GM23338 (cell line): ENCODE measurements at regions not wholly inside any gene's neighbourhood (a gene's known extent, or its start where the extent isn't known, plus 50 kb on each side); places are given as distances from the start of the nearest gene placed in this dataset.

Experiments used
- ATAC-seq: fragments of 200-7000 bp; cut with Tn5 transposase; 3 replicates; pipeline ENCODE4 v1.9.1; 2020
- DNase-seq: peaks from one replicate; pipeline ENCODE4 v3.0.0-alpha.2; 2015; ENCODE audit warnings: low spot score
- H2AFZ ChIP-seq: fragments of 200-600 bp; sonication (generic); 2 replicates; pipeline ENCODE4 v1.8.0; 2016; ENCODE audit warnings: antibody characterized with exemption, mild to moderate bottlenecking, moderate library complexity
- H3F3A ChIP-seq: fragments of 200-600 bp; sonication (generic); replicated peaks from 2 replicates; pipeline ENCODE4 v1.8.0; 2017; ENCODE audit warnings: antibody characterized with exemption, mixed run types, low read depth
- H3K27ac ChIP-seq: fragments of 200-600 bp; sonication (generic); 2 replicates; pipeline ENCODE4 v1.6.1; 2016; ENCODE audit warnings: low read depth
- H3K27me3 ChIP-seq: fragments of 200-600 bp; sonication (generic); 2 replicates; pipeline ENCODE4 v1.8.0; 2016; ENCODE audit warnings: mild to moderate bottlenecking, mixed run types, moderate library complexity; ENCODE audit not compliant: insufficient read depth
- H3K36me3 ChIP-seq: fragments of 200-600 bp; sonication (generic); 2 replicates; pipeline ENCODE4 v1.8.0; 2016; ENCODE audit warnings: mild to moderate bottlenecking; ENCODE audit not compliant: insufficient read depth
- H3K4me1 ChIP-seq: fragments of 200-600 bp; sonication (generic); 2 replicates; pipeline ENCODE4 v1.8.0; 2016; ENCODE audit warnings: mild to moderate bottlenecking, moderate library complexity; ENCODE audit not compliant: insufficient read depth
- H3K4me2 ChIP-seq: fragments of 200-600 bp; sonication (generic); 2 replicates; pipeline ENCODE4 v1.7.1; 2017; ENCODE audit warnings: mixed run types
- H3K4me3 ChIP-seq: fragments of 200-600 bp; sonication (generic); 2 replicates; pipeline ENCODE4 v1.6.1; 2016; ENCODE audit warnings: mixed run types
- H3K79me2 ChIP-seq: fragments of 200-600 bp; sonication (generic); replicated peaks from 2 replicates; pipeline ENCODE4 v1.8.0; 2017; ENCODE audit warnings: mild to moderate bottlenecking; ENCODE audit not compliant: insufficient read depth
- H3K9me2 ChIP-seq: fragments of 200-600 bp; sonication (generic); 2 replicates; pipeline ENCODE4 v1.8.0; 2017; ENCODE audit not compliant: insufficient read depth
- H4K20me1 ChIP-seq: fragments of 200-600 bp; sonication (generic); replicated peaks from 2 replicates; pipeline ENCODE4 v1.8.0; 2017; ENCODE audit warnings: mild to moderate bottlenecking; ENCODE audit not compliant: insufficient read depth
- H3K27ac Mint-ChIP-seq: 2 replicates; pipeline ENCODE4 v1.8.0; 2020; ENCODE audit warnings: inconsistent platforms, mild to moderate bottlenecking, moderate library complexity, mixed read lengths
- H3K27me3 Mint-ChIP-seq: 3 replicates; pipeline ENCODE4 v1.8.0; 2022; ENCODE audit warnings: low read depth, mild to moderate bottlenecking, moderate library complexity, mixed read lengths, inconsistent platforms; ENCODE audit not compliant: insufficient read depth, poor library complexity
- H3K36me3 Mint-ChIP-seq: 3 replicates; pipeline ENCODE4 v1.8.0; 2021; ENCODE audit warnings: low read depth, mild to moderate bottlenecking, inconsistent platforms, moderate library complexity, mixed read lengths
- H3K4me1 Mint-ChIP-seq: 3 replicates; pipeline ENCODE4 v1.8.0; 2020; ENCODE audit warnings: mild to moderate bottlenecking, inconsistent platforms, mixed read lengths
- H3K4me3 Mint-ChIP-seq: 3 replicates; pipeline ENCODE4 v1.8.0; 2021; ENCODE audit warnings: moderate library complexity, mild to moderate bottlenecking, inconsistent platforms, mixed read lengths
- H3K9me3 Mint-ChIP-seq: 3 replicates; pipeline ENCODE4 v1.8.0; 2020; ENCODE audit warnings: moderate library complexity, mild to moderate bottlenecking, inconsistent platforms, mixed read lengths
- CREB1 ChIP-seq: fragments of 250-450 bp; sonication (Bioruptor Pico); IDR thresholded peaks from 2 replicates; pipeline ENCODE4 v1.5.0; 2020; ENCODE audit warnings: low read depth, mild to moderate bottlenecking, moderate library complexity
- EZH2 ChIP-seq: fragments of 200-600 bp; sonication (generic); IDR thresholded peaks from one replicate; pipeline ENCODE4 v1.8.0; 2017; ENCODE audit warnings: antibody characterized with exemption, mild to moderate bottlenecking, low read depth; ENCODE audit not compliant: unreplicated experiment
- JUNB ChIP-seq: IDR thresholded peaks from one replicate; pipeline ENCODE4 v1.6.1; 2016; ENCODE audit warnings: antibody characterized with exemption; ENCODE audit not compliant: unreplicated experiment
- NANOG ChIP-seq: IDR thresholded peaks from 2 replicates; pipeline ENCODE4 v1.6.1; 2016; ENCODE audit warnings: antibody characterized with exemption, borderline replicate concordance
- STAT1 ChIP-seq: IDR thresholded peaks from one replicate; pipeline ENCODE4 v1.6.1; 2016; ENCODE audit warnings: antibody characterized with exemption; ENCODE audit not compliant: unreplicated experiment
- ZNF114 ChIP-seq: fragments of 250-450 bp; sonication (Bioruptor Pico); IDR thresholded peaks from 2 replicates; pipeline ENCODE4 v1.5.0; 2020; ENCODE audit warnings: mild to moderate bottlenecking, moderate library complexity
- ZNF331 ChIP-seq: fragments of 250-450 bp; sonication (Bioruptor Pico); IDR thresholded peaks from 2 replicates; pipeline ENCODE4 v1.5.0; 2020; ENCODE audit warnings: low read depth, mild to moderate bottlenecking, moderate library complexity
- TF ChIP-seq, protein P1 (sequence below): IDR thresholded peaks from one replicate; pipeline ENCODE4 v1.6.1; 2018; ENCODE audit warnings: antibody characterized with exemption; ENCODE audit not compliant: unreplicated experiment
- TF ChIP-seq, protein P2 (sequence below): fragments of 250-450 bp; sonication (Bioruptor Pico); IDR thresholded peaks from 2 replicates; pipeline ENCODE4 v1.5.0; 2020; ENCODE audit warnings: mild to moderate bottlenecking, moderate library complexity
- TF ChIP-seq, protein P3 (sequence below), 2 experiments: fragments of 200-600 bp in 1 of 2; sonication (generic) in 1 of 2; conservative IDR thresholded peaks; 2 replicates each; pipeline versions ENCODE4 v1.5.1 to v1.6.1; 2016 to 2017; ENCODE audit warnings: antibody characterized with exemption in 2 of 2, low read depth in 2 of 2, mild to moderate bottlenecking in 2 of 2, moderate library complexity in 1 of 2

DNA sequence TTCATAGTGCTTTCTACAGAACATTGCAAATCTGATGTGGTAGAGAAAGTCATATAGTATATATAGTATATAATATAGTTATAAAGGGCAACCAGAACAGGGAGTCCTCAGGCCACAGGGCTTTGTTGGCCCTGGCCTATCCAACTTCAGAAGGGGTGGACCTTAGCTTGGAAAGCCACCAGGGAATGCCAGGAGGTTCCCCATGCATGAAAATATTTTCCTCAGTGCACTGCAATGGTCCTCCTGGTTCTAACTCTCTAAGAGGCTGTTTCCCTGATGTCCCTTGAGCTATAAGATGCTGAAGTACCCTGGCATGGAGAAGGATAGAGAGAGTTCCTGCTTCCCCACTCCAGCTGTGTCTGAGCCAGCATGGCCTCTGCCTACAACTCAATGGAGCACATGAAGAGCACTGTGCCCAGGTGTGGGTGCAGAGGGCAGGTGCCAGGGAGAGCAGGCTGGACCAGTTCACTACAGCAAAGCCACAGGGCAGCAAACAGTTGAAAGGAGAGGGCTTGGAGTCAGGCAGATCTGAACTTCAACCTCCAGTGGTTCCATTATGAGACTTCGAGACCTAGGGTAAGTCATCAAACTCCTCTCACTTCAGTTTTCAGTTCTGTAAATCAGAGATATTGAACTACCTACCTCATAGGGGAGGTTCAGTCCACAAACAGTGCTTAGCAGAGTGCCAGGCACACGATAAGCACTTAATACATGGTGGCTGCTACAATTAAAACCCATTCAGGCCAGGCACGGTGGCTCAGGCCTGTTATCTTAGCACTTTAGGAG, 183.1 kb downstream of the SALL1 start:
- no peak overlapping the region for H2AFZ ChIP-seq
- no peak overlapping the region for H3K4me3 ChIP-seq
- Mint-ChIP-seq H3K4me3 (no peak overlapping the region), H3K27ac (no peak overlapping the region), H3K36me3 (no peaks in the 10 kb centered on the region), H3K9me3 (peaks cover 5% of the 10 kb centered on the region), H3K27me3 (peaks cover 2% of the 10 kb centered on the region), H3K4me1 (no peaks in the 10 kb centered on the region)
- no peaks in the 10 kb centered on the region for H3K4me1 ChIP-seq
- no peaks in the 10 kb centered on the region for H3K27me3 ChIP-seq
- DNase-seq (no peak), ATAC-seq (no peak)
- no peaks in the 10 kb centered on the region for H3K79me2 ChIP-seq
- H3F3A ChIP-seq: no peaks in the 10 kb centered on the region
- no peaks in the 10 kb centered on the region for H3K36me3 ChIP-seq
- H3K4me2 ChIP-seq: no peak overlapping the region
- peaks cover 9% of the 10 kb centered on the region; the same call in 1 of the 2 replicates for H3K9me2 ChIP-seq
- no peaks in the 10 kb centered on the region for H4K20me1 ChIP-seq
- TF ChIP-seq EZH2: no peak
- no peak overlapping the region for H3K27ac ChIP-seq

DNA sequence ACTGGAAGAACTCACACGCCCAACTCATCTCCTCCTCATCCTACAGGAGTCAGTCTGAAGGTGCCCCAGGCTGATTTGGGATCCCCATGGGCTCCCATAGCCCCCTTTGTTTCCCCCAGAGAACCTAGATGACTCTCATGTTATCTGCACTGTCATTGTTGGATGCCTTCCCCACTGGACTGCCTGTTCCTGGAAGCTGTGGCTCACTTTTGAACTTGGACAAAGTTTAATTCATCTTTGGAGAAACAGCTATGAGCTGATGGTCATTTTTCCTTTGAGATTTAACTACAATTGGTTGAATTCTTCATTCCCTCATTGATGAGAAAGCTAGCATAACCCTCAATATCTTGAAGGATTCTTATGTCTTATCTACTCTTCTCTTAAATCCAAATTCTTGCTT, 186.6 kb downstream of the SALL1 start:
- H3K27ac Mint-ChIP-seq: no peak overlapping the region
- no peaks in the 10 kb centered on the region for H3K27me3 Mint-ChIP-seq
- no peak overlapping the region for H3K27ac ChIP-seq
- TF ChIP-seq ZNF114 (no peak), STAT1 (no peak), CREB1 (CRISPR knock-in tag) (no peak), ZNF331 (CRISPR knock-in tag) (no peak), NANOG (no peak), JUNB (no peak)
- TF ChIP-seq, protein P1, sequence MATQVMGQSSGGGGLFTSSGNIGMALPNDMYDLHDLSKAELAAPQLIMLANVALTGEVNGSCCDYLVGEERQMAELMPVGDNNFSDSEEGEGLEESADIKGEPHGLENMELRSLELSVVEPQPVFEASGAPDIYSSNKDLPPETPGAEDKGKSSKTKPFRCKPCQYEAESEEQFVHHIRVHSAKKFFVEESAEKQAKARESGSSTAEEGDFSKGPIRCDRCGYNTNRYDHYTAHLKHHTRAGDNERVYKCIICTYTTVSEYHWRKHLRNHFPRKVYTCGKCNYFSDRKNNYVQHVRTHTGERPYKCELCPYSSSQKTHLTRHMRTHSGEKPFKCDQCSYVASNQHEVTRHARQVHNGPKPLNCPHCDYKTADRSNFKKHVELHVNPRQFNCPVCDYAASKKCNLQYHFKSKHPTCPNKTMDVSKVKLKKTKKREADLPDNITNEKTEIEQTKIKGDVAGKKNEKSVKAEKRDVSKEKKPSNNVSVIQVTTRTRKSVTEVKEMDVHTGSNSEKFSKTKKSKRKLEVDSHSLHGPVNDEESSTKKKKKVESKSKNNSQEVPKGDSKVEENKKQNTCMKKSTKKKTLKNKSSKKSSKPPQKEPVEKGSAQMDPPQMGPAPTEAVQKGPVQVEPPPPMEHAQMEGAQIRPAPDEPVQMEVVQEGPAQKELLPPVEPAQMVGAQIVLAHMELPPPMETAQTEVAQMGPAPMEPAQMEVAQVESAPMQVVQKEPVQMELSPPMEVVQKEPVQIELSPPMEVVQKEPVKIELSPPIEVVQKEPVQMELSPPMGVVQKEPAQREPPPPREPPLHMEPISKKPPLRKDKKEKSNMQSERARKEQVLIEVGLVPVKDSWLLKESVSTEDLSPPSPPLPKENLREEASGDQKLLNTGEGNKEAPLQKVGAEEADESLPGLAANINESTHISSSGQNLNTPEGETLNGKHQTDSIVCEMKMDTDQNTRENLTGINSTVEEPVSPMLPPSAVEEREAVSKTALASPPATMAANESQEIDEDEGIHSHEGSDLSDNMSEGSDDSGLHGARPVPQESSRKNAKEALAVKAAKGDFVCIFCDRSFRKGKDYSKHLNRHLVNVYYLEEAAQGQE: no peak
- TF ChIP-seq, protein P2, sequence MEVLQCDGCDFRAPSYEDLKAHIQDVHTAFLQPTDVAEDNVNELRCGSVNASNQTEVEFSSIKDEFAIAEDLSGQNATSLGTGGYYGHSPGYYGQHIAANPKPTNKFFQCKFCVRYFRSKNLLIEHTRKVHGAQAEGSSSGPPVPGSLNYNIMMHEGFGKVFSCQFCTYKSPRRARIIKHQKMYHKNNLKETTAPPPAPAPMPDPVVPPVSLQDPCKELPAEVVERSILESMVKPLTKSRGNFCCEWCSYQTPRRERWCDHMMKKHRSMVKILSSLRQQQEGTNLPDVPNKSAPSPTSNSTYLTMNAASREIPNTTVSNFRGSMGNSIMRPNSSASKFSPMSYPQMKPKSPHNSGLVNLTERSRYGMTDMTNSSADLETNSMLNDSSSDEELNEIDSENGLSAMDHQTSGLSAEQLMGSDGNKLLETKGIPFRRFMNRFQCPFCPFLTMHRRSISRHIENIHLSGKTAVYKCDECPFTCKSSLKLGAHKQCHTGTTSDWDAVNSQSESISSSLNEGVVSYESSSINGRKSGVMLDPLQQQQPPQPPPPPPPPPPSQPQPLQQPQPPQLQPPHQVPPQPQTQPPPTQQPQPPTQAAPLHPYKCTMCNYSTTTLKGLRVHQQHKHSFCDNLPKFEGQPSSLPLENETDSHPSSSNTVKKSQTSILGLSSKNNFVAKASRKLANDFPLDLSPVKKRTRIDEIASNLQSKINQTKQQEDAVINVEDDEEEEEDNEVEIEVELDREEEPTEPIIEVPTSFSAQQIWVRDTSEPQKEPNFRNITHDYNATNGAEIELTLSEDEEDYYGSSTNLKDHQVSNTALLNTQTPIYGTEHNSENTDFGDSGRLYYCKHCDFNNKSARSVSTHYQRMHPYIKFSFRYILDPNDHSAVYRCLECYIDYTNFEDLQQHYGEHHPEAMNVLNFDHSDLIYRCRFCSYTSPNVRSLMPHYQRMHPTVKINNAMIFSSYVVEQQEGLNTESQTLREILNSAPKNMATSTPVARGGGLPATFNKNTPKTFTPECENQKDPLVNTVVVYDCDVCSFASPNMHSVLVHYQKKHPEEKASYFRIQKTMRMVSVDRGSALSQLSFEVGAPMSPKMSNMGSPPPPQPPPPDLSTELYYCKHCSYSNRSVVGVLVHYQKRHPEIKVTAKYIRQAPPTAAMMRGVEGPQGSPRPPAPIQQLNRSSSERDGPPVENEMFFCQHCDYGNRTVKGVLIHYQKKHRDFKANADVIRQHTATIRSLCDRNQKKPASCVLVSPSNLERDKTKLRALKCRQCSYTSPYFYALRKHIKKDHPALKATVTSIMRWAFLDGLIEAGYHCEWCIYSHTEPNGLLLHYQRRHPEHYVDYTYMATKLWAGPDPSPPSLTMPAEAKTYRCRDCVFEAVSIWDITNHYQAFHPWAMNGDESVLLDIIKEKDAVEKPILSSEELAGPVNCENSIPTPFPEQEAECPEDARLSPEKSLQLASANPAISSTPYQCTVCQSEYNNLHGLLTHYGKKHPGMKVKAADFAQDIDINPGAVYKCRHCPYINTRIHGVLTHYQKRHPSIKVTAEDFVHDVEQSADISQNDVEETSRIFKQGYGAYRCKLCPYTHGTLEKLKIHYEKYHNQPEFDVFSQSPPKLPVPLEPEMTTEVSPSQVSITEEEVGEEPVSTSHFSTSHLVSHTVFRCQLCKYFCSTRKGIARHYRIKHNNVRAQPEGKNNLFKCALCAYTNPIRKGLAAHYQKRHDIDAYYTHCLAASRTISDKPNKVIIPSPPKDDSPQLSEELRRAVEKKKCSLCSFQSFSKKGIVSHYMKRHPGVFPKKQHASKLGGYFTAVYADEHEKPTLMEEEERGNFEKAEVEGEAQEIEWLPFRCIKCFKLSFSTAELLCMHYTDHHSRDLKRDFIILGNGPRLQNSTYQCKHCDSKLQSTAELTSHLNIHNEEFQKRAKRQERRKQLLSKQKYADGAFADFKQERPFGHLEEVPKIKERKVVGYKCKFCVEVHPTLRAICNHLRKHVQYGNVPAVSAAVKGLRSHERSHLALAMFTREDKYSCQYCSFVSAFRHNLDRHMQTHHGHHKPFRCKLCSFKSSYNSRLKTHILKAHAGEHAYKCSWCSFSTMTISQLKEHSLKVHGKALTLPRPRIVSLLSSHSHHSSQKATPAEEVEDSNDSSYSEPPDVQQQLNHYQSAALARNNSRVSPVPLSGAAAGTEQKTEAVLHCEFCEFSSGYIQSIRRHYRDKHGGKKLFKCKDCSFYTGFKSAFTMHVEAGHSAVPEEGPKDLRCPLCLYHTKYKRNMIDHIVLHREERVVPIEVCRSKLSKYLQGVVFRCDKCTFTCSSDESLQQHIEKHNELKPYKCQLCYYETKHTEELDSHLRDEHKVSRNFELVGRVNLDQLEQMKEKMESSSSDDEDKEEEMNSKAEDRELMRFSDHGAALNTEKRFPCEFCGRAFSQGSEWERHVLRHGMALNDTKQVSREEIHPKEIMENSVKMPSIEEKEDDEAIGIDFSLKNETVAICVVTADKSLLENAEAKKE (CRISPR knock-in tag): no peak
- TF ChIP-seq, protein P3, sequence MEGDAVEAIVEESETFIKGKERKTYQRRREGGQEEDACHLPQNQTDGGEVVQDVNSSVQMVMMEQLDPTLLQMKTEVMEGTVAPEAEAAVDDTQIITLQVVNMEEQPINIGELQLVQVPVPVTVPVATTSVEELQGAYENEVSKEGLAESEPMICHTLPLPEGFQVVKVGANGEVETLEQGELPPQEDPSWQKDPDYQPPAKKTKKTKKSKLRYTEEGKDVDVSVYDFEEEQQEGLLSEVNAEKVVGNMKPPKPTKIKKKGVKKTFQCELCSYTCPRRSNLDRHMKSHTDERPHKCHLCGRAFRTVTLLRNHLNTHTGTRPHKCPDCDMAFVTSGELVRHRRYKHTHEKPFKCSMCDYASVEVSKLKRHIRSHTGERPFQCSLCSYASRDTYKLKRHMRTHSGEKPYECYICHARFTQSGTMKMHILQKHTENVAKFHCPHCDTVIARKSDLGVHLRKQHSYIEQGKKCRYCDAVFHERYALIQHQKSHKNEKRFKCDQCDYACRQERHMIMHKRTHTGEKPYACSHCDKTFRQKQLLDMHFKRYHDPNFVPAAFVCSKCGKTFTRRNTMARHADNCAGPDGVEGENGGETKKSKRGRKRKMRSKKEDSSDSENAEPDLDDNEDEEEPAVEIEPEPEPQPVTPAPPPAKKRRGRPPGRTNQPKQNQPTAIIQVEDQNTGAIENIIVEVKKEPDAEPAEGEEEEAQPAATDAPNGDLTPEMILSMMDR (conservative IDR thresholded peaks at IDR 0.05; ENCODE audit: low read depth in 2 of 2): no peak

More for the DNA sequence above, 186.6 kb downstream of the SALL1 start:
- no peaks in the 10 kb centered on the region for H3K36me3 ChIP-seq
- no peaks in the 10 kb centered on the region for H3K36me3 Mint-ChIP-seq
- no peak overlapping the region for H3K4me3 Mint-ChIP-seq
- H3K4me1 ChIP-seq: no peaks in the 10 kb centered on the region
- no peak overlapping the region for H3K4me2 ChIP-seq
- no peaks in the 10 kb centered on the region for H3F3A ChIP-seq
- no peak for DNase-seq
- H4K20me1 ChIP-seq: no peaks in the 10 kb centered on the region
- no peak overlapping the region for H2AFZ ChIP-seq
- peaks cover under 1% of the 10 kb centered on the region; the same call in 1 of the 2 replicates for H3K9me2 ChIP-seq
- no peak overlapping the region for H3K4me3 ChIP-seq
- H3K9me3 Mint-ChIP-seq: no peaks in the 10 kb centered on the region
- H3K79me2 ChIP-seq: no peaks in the 10 kb centered on the region
- no peaks in the 10 kb centered on the region for H3K27me3 ChIP-seq
- peaks cover 5% of the 10 kb centered on the region; the same call in 2 of the 3 replicates for H3K4me1 Mint-ChIP-seq
- no peak for ATAC-seq
